ENCODE measurements at regions not wholly inside any gene's neighbourhood (a gene's known extent, or its start where the extent isn't known, plus 50 kb on each side); places are given as distances from the start of the nearest gene placed in this dataset.
A peak's percentile ranks its signal among the peaks of the same experiment; 100 is the strongest.

GRCh38 chrX:13432414-13433297 is 112.8 kb upstream of the ATXN3L start (continued):
- TF ChIP-seq USF1 (IDR thresholded peaks at IDR 0.05; ENCODE audit: borderline replicate concordance, low read depth) (no peak), MXI1 (IDR thresholded peaks at IDR 0.05; ENCODE audit: low read depth, low read length) (no peak), RXRA (IDR thresholded peaks at IDR 0.05; ENCODE audit: borderline replicate concordance, low read depth) (peak; percentile 55; the same call in 1 of the 2 replicates), MEF2A (IDR thresholded peaks at IDR 0.05; ENCODE audit: borderline replicate concordance, low read depth) (peak; percentile 94), NRF1 (IDR thresholded peaks at IDR 0.05; ENCODE audit: low read depth, low read length) (no peak), GATA2 (CRISPR knock-in tag; IDR thresholded peaks at IDR 0.05) (no peak), FOXJ3 (CRISPR knock-in tag; IDR thresholded peaks at IDR 0.05) (no peak), ZBTB33 (IDR thresholded peaks at IDR 0.05; ENCODE audit: borderline replicate concordance, low read depth) (no peak), RCOR1 (IDR thresholded peaks at IDR 0.05; ENCODE audit: low read length) (no peak), GABPA (IDR thresholded peaks at IDR 0.05; ENCODE audit: low read depth) (no peak)

- Histone ChIP-seq H3K9ac (no peak overlapping the region), H3K27ac (ENCODE audit: low read depth in 2 of 2, low read length in 1 of 2) (peak overlapping the region in 1 of 2 experiments; percentile 98; a peak in 2 of 4 replicates), H3K4me3 (ENCODE audit: low read depth in 2 of 2, low read length in 1 of 2) (no peak overlapping the region), H2AFZ (ENCODE audit: low read depth) (no peak overlapping the region), H3K27me3 (ENCODE audit: insufficient read depth) (no peaks in the 10 kb centered on the region), H3K79me2 (ENCODE audit: insufficient read depth) (no peaks in the 10 kb centered on the region), H3K36me3 (replicated peaks in 1 of 2; ENCODE audit: control insufficient read depth in 1 of 2, insufficient read depth in 2 of 2, low read length in 1 of 2) (no peaks in the 10 kb centered on the region), H3K9me3 (0 out of 2 replicates have a peak, but pooled peaks cover 5% of the 10 kb centered on the region), H3K9me2 (no peaks in the 10 kb centered on the region), H3F3A (replicated peaks; ENCODE audit: insufficient read depth) (peaks cover 49% of the 10 kb centered on the region), H4K20me1 (ENCODE audit: insufficient read depth) (no peaks in the 10 kb centered on the region), H3K4me2 (no peak overlapping the region), H3K4me1 (ENCODE audit: control insufficient read depth in 1 of 2, insufficient read depth in 2 of 2, low read depth in 1 of 2, low read length in 1 of 2) (peaks cover 0 to 40% of the 10 kb centered on the region in 2 experiments; a peak in 2 of 4 replicates)
- DNase-seq = no peak
- TF ChIP-seq FOXJ3 (CRISPR knock-in tag; IDR thresholded peaks at IDR 0.05) = no peak
- TF ChIP-seq MAX (IDR thresholded peaks at IDR 0.05; ENCODE audit: low read depth) = no peak
- TF ChIP-seq RXRA (IDR thresholded peaks at IDR 0.05; ENCODE audit: borderline replicate concordance, low read depth) = no peak
- TF ChIP-seq USF1 (IDR thresholded peaks at IDR 0.05; ENCODE audit: borderline replicate concordance, low read depth) = peak; percentile 80
- ChIA-PET POLR2A (no interaction called here), CTCF (no interaction called here)
- 64% methylated on average over 6 of the region's 6 CpGs for WGBS (ENCODE audit: low lambda C conversion rate)
Observed at GRCh38 chrX:13430136-13430827, 110.4 kb upstream of the ATXN3L start.
